ENCODE measurements at regions not wholly inside any gene's neighbourhood (a gene's known extent, or its start where the extent isn't known, plus 50 kb on each side); places are given as distances from the start of the nearest gene placed in this dataset.

DNA sequence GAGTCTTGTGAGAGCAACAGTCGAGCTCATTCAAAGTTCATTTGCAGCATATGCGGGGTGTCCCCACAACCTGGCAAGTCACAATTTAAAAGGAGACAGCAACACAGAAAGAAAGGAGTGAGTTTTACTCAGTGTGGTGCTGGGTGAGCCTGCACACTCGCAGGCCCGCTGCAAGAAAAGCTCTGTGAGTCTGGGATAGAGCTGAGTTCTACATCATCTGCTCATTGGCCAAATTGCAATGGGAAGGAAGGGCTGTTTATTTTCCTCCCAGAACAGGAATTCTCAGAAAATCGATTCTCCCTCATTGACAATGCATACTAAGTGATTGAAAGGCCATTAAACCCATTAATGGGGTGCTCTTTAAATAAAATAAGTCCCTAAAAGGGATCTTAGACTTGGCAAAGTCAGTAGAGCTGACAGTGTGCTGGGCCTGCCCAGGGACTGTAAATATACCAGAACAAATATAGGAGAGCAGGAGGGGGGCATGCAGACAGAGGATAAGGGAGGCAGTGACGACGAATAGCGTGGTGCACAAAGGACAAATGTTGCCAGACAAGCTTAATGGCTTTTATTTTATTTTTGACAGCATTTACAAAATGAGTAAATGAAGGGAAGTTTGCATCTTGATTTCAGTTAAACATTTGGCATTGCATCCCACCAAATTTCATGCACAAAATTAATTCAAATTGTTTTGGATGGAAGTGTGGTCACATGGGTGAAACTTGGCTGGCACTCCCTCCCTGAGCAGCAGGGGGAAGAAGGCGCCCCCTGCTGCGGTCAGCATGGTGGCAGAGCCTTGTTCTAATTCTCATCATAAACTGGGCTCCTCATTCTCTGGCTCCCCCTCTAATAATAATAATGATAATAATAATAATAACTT is 215.7 kb downstream of the SNX10 start:
- TF ChIP-seq, protein P1, sequence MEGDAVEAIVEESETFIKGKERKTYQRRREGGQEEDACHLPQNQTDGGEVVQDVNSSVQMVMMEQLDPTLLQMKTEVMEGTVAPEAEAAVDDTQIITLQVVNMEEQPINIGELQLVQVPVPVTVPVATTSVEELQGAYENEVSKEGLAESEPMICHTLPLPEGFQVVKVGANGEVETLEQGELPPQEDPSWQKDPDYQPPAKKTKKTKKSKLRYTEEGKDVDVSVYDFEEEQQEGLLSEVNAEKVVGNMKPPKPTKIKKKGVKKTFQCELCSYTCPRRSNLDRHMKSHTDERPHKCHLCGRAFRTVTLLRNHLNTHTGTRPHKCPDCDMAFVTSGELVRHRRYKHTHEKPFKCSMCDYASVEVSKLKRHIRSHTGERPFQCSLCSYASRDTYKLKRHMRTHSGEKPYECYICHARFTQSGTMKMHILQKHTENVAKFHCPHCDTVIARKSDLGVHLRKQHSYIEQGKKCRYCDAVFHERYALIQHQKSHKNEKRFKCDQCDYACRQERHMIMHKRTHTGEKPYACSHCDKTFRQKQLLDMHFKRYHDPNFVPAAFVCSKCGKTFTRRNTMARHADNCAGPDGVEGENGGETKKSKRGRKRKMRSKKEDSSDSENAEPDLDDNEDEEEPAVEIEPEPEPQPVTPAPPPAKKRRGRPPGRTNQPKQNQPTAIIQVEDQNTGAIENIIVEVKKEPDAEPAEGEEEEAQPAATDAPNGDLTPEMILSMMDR (IDR thresholded peaks at IDR 0.05; ENCODE audit: low read depth, low read length) = no peak
- no peak for DNase-seq (ENCODE audit: extremely low read depth, low read depth)

DNA sequence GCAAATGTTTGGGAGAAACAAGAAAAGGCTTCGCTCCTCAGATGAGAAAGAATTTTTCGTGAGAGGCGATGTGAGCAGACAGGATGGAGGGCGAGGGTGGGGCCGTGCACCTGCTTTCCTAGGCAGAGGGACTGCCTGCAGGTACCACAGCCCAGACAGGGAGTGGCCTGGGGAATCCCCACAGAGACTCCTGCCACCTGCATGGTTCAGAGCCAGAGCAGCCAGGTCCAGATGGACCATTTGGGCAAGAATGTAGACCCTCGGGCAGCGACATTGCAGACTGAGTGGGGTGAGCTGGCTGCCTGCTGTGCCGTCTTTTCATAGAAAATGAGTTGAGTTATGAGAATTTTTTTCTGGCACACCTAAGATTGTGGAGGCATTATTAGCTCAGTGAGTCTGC is 216.8 kb downstream of the SNX10 start:
- DNase-seq (ENCODE audit: extremely low read depth, low read depth) = no peak

DNA sequence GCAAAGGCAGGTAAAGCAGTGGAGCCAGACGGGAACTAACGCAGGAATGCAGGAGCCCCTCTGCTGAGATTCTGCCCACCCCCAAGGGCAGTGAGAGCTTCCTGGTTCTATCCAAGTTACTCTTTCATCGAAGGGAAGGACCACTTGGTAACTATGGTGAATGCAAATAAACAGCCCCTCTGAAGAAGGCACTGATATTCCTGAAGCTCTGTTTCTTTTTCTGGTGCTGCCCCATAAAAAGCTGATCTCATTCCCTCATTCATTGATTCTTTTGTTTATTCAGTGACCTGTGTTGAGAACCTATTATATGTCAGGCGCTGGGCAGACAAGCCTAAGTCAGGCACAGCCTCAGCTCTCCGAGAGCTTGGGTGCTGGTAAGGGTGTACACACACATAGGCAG is 217.3 kb downstream of the SNX10 start:
- TF ChIP-seq, protein P1 (IDR thresholded peaks at IDR 0.05; ENCODE audit: low read depth, low read length) = no peak
- no peak for DNase-seq (ENCODE audit: extremely low read depth, low read depth)

More for the DNA sequence above, 216.8 kb downstream of the SNX10 start:
- TF ChIP-seq, protein P1 (IDR thresholded peaks at IDR 0.05; ENCODE audit: low read depth, low read length) = no peak

DNA sequence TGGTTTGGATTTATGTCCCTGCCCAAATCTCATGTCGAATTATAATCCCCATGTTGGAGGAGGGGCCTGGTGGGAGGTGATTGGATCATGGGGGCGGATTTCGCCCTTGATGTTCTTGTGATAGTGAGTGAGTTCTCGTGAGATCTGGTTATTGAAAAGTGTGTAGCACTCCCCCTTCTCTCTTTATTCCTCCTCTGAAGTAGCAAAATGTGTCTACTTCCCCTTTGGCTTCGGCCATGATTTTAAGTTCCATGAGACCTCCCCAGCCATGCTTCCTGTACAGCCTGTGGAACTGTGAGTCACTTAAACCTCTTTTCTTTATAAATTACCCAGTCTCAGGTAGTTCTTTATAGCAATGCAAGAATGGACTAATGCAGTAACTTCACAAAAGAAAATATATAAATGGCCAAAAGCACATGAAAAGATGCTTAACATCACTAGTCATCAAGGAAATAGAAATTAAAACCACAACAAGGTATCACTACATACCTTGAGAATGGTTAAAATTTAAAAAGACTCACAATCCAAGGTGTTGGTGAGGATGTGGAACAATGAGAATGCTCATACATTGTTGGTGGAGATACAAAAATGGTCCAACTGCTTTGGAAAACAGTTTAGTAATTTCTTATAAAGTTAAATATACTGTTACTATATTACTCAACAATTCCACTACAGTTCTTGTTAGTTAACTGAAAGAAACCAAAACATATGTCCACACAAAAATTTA is 218.7 kb downstream of the SNX10 start:
- DNase-seq (ENCODE audit: extremely low read depth, low read depth) = no peak
- TF ChIP-seq, protein P1 (IDR thresholded peaks at IDR 0.05; ENCODE audit: low read depth, low read length) = no peak

DNA sequence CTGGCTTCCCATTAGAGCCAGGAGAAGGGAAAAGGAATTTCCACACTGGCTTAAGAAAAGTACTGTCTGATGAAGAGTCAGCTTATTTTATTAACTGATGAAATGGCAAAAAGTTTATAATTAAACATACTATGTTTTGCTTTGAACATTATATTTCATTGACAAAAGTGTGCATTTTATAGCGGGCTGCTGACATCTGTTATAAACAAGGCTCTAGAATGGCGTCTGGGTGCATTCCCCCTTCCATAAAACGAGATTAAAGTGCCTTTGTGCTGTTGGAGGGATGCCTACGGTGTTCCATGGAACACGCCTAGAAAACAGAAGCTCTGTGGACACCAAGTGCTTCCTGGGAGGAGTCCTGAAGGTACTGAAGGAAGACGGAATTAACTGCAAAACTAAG is 220.2 kb downstream of the SNX10 start:
- TF ChIP-seq, protein P1 (IDR thresholded peaks at IDR 0.05; ENCODE audit: low read depth, low read length) = no peak
- no peak for DNase-seq (ENCODE audit: extremely low read depth, low read depth)

DNA sequence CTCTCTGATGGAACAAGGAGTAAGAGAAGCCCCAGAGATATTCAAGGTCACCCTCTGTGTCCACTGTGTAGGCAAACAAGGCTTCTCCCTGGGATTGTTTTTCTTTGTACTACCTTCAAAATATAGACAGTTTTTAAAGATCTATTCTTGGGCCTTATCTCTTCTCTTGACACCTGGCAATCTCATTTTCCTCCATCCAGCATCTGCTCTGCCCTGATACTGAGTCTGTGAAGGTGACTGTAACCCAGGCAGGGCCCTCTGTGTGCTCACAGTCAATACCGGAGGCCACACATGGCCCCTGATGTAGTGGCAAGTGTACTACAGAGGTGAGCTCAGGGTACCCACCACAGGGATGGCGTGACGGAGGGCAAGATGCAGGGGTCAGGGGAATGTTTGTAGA is 221.1 kb downstream of the SNX10 start:
- no peak for DNase-seq (ENCODE audit: extremely low read depth, low read depth)

More for the DNA sequence above, 221.1 kb downstream of the SNX10 start:
- TF ChIP-seq, protein P1 (IDR thresholded peaks at IDR 0.05; ENCODE audit: low read depth, low read length) = no peak
